NCI-H2171 treated with DMSO at 0.1 percent for 48 hours (cell line): ENCODE measurements at regions not wholly inside any gene's neighbourhood (a gene's known extent, or its start where the extent isn't known, plus 50 kb on each side); places are given as distances from the start of the nearest gene placed in this dataset.

Experiments
- DNase-seq: peaks from one replicate; lab custom pipeline; 2025; lab: John Stamatoyannopoulos, UW

DNA sequence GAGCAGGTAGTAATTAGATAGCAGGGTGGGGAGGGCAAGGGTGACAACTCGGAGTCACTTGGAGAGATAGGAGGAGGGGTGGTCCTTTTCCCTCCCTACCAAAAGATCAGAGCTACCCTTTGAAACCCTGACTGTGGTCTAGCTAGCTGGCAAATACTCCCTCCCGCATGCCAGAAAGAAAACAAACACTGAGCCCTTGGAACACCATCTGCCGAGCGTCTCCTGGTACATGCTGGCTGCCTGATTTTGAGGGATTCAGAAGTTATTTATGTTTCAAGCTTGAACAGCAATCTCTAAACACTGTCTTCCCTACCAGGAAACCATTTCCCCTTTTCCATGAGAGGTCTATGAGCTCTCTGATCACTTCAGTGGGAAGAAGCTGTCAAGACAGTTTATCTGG is 291.6 kb upstream of the CFAP20DC start:
- DNase-seq = peak; percentile 68

DNA sequence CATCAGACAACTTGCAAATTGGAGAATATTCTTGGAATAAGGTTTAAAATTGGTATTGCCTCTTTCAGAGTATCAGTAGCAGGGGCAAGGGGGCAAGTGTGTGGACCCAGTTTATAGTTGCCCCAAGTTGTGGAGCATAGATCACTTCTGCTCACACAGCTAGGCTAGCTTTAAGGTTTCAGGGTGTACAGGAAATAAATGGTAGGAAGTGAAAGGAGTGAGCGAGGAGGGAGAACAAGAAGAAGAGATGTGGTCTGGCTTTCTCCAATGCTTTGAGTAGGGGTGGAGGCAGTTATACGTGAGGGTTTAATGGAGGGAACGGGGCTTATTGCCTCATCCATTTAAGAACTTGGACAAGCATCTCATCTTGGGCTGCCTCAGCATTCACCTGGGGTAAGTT is 290.0 kb upstream of the CFAP20DC start:
- DNase-seq = no peak

- DNase-seq = no peak
Measured at GRCh38 chr3:59338934-59339333, 289.1 kb upstream of the CFAP20DC start.

GRCh38 chr3:59335338-59335737 is 285.5 kb upstream of the CFAP20DC start:
- DNase-seq = no peak

DNA sequence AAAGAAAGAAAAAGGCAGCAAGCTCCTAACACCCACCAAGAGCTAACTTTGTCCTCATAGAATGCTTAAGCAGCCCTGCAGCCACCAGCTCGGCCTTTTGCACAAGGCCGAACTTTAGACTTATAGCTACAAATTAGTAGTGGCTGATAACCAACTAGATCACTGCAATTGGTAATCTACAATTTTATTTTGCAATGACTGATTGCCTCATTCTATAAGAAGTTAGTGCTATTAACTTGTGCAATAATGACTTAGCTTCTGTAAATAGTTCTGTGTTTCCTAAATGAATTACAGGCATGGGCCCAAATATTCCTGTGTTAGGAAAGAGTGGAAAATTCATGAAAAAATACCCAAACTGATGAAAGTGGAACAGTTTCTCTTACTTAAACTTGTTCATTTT is 284.8 kb upstream of the CFAP20DC start:
- DNase-seq = no peak

DNA sequence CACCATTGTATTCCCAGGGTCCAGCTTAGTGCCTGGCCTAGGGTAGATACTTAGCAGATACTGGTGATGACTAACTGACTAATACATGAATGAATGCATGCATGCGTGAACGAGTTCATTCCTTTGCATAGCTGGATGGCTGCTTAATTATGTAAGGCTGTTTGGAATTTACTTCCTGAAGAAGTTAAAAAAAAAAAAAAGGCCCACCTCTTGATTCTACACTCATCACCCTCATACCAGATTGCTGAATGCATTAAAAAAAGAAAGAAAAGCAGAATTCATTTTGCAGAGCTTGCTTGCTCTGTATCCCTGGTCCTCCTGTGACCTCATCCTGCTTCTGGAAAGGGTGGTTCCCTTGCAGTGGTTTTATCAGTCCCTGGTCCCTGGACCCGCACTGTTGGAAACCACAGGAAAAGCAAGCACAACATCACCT is 277.6 kb upstream of the CFAP20DC start:
- no peak for DNase-seq

DNA sequence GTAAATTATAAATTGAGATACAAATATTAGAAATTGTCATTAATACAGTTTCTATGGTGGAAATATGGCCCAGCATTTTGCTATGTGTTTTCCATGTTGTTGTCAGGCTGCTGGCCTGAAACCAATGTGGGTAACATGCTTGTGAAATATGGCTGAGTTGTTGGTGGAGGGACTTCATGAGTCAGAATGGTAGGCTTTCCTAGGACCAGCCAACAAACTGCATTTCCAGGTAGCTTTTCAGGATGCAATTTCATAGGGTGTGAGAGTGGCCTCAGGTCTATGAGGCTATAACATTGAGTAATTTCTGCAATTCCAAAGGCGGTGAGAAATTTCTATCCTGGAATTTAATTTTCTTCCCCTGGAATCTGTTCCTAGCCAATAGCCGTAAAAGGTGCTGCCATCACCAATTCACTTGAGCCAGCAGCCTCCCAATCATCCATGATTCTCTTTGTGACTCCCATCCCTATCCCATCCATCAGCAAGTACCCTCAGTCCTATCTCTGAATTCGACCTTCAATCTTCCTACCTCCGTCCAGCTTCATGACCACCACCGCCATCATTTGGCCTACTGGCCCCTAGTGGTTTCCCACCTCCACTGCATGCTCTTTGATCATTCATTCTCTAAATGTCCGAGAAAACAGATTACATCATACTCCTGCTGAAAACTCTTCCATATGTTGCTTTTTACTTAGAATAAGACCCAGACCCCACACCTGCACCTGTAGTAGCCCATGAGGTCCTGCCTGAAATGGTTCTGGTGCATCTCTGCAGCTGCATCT is 276.6 kb upstream of the CFAP20DC start:
- DNase-seq = no peak

GRCh38 chr3:59321881-59322540 is 272.2 kb upstream of the CFAP20DC start:
- DNase-seq = no peak

- no peak for DNase-seq
Measured at GRCh38 chr3:59320080-59320479, 270.3 kb upstream of the CFAP20DC start.

DNA sequence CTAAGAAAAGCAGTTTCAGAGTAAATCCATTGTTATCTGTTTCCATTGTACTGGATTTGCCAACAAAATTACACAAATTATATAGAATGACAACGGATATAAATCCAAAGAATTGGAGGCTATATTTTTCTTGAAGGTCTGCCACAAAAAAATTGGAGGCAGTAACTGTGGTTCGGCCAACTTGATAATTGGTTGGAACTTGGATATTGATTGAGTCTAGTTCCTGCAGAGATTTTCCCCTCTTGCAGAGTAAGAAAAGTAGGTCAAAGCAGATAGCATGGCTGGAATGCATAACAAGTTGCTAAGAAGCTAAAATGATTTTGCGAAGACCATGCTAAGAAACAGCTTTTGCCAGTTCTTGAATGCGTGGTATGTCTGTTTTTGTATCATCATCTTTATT is 269.6 kb upstream of the CFAP20DC start:
- DNase-seq = no peak

GRCh38 chr3:59318881-59319280 is 269.1 kb upstream of the CFAP20DC start:
- no peak for DNase-seq

GRCh38 chr3:59317386-59317785 is 267.6 kb upstream of the CFAP20DC start:
- no peak for DNase-seq

DNA sequence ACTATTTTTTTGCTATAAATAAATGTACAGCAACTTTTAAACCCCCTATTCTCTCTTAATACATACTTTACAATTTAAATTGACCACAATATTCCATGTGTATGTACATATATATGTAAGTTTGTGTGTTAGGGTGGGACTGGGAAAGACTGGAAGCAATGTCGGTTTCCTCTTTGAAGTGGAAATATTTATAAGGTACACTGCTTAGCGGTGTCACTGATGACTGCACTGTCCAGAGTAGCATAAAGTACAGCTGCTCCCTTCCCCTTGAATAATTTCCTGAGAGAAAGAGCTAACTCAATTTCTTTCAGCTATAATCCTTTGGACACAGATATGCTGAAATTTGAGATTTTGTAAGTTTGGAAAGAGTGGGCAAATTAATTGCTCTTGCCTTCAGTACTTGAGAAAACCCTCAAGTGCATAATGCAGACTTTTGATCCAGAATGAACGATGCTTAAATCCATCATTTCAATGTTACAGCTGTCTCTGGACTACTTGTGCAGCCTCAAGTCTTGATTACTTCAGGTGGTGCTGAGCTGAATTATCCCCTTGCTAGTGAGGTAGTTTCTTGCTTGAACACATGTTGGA is 267.0 kb upstream of the CFAP20DC start:
- no peak for DNase-seq

DNA sequence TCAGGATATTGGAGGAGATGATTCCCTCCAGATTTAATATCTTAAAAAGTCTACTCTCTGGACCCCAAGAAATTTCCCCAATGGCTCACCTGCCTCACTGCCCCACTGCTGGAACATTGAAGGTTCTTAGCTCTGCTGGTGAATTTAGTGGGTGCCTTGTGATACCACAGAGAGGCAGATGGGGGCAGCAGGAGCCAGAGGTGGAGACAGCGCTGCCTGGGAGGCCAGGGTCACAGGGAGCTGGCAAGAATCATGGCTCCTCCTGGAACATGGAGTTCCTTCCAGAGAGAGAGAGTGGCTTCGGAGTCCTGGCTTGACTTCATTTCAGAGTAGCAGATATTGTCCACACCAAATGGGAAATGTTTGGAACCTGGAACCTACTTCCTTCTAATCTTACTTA is 263.5 kb upstream of the CFAP20DC start:
- DNase-seq = peak; percentile 4

GRCh38 chr3:59311231-59311630 is 261.4 kb upstream of the CFAP20DC start:
- DNase-seq = no peak

DNA sequence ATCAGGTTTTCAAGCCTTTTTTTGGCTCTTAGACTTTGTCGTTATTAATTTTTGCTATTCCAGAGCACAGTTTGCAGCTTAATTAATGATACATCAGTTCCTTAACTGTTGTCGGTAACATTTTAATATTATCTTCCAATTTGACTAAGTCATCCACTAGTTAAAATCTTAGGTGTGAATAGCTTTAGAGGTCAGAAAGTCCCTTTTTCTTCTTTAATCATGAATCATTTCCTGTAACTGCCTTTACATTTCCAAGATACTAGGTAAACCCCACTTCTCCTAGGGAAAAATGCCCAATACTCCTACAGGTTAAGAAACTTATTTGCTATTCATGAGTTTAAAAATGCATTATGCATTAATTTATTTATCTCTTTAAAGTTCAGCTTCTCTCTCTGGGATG is 260.9 kb upstream of the CFAP20DC start:
- DNase-seq = no peak

GRCh38 chr3:59308684-59309083 is 258.9 kb upstream of the CFAP20DC start:
- DNase-seq = no peak

DNA sequence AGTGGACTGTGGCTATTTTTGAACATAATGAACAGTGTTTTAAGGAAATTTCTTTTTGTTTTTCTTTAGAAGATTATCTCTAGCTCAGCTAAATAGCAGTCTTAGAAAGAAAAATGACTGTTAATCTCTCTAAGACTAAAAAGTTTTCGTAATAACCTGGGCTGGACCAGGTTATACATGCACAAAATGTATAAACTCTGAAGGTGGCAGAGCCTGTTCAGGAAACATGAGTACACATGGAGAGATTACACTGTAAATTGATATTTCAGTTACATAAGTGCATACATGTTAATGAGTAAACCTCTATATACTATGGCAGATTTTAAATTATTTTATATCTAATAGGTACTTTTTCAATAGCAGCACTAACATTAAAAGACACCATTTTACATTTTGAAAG is 258.2 kb upstream of the CFAP20DC start:
- DNase-seq = no peak

DNA sequence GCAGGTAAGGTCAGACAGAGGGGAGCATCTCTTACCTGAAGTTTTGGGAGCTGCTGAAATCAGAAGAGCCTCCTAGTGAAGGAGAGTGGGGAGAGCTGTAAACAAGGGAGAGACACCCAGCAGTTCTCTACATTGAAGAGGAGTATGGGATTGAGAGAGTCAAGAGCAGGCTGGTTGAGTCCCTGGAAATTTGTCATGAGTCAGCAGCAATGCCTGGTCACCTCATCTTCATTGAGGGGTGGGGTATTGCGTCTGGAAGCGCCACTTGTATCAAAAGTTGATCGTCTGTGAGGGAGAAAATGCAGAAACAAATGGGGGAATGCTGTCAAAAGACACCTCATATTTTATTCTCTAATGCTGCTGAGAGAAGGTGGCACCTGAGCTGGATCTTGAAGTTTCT is 256.6 kb upstream of the CFAP20DC start:
- DNase-seq = no peak

DNA sequence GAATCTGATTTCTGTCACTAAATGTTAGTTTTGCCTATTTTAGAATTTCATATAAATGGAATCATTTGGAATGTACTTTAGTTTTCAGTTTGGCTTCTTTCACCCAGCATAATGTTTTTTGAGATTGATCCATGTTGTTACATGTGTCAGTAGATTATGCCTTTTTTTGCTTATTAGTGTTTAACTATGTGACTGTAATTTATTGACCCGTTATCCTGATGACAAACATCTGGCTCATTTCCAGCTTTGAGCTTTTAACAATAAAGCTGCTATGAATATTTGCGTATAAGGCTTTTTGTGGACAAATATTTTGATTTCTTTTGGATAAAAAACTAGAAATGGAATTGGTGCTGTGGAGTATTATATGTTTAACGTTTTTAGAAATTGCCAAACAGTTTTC is 254.5 kb upstream of the CFAP20DC start:
- DNase-seq = no peak

DNA sequence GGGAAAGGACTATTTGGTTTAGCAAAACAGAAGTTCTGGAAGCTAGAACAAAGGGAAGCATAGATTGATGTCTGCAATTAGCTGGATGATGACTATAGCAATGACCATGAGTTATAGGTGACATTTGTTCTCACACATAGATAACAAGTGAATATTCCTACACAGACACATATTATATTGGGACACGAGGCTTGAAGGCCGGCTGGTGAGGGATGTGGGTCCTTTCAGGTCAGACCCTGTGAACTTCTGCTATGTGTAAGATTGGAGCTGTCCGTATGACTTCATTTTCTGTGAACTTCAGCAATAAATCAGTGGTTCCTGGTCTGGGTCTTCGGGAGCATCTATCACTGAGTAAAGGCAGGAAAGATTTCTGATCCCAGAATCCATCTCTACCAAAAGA is 253.6 kb upstream of the CFAP20DC start:
- no peak for DNase-seq

GRCh38 chr3:59302442-59302841 is 252.6 kb upstream of the CFAP20DC start:
- DNase-seq = no peak

GRCh38 chr3:59300733-59301132 is 250.9 kb upstream of the CFAP20DC start:
- DNase-seq = no peak
